Ovary (tissue), 3 donors: ENCODE measurements at regions not wholly inside any gene's neighbourhood (a gene's known extent, or its start where the extent isn't known, plus 50 kb on each side); places are given as distances from the start of the nearest gene placed in this dataset.

Source experiments
- CTCF ChIP-seq, 3 donors: fragments of 450-650 bp in 2 of 3; fragments of 200-600 bp in 1 of 3; IDR thresholded peaks; one replicate each; pipeline versions ENCODE4 v1.5.1 to v1.8.0; 2016 to 2022; ENCODE audit warnings: antibody characterized with exemption in 3 of 3, mild to moderate bottlenecking in 1 of 3
- EP300 ChIP-seq: sonication (generic); formaldehyde crosslinking; IDR thresholded peaks from one replicate; pipeline ENCODE4 v1.6.1; 2017; ENCODE audit warnings: antibody characterized with exemption
- POLR2A ChIP-seq: fragments of 450-650 bp; IDR thresholded peaks from one replicate; pipeline ENCODE4 v1.6.1; 2017; ENCODE audit warnings: antibody characterized with exemption, mild to moderate bottlenecking, moderate library complexity
- donor health status: DM: no; HTN: no; CAD: no.

GRCh38 chr6:111986651-111987050, 67.3 kb upstream of the CCN6 start:
- no peak for TF ChIP-seq POLR2A
- TF ChIP-seq CTCF (IDR thresholded peaks at IDR 0.05) = no peak
- TF ChIP-seq EP300 = no peak
